ENCODE measurements at regions not wholly inside any gene's neighbourhood (a gene's known extent, or its start where the extent isn't known, plus 50 kb on each side); places are given as distances from the start of the nearest gene placed in this dataset.

GRCh38 chrX:145687707-145688106, 129.9 kb upstream of the SLITRK2 start:
- TF ChIP-seq CTCF (IDR thresholded peaks at IDR 0.05) (no peak), ZFX (IDR thresholded peaks at IDR 0.05; ENCODE audit: borderline replicate concordance) (no peak)
